HEK293 (cell line): ENCODE measurements at regions not wholly inside any gene's neighbourhood (a gene's known extent, or its start where the extent isn't known, plus 50 kb on each side); places are given as distances from the start of the nearest gene placed in this dataset.

Source experiments
- TCF7L2 ChIP-seq: IDR thresholded peaks from 2 replicates; pipeline ENCODE4 v1.6.1; 2011; ENCODE audit warnings: low read depth, mild to moderate bottlenecking, inconsistent platforms, low read length, moderate library complexity, borderline replicate concordance
- ZNF114 ChIP-seq: fragments of 450-650 bp; formaldehyde crosslinking; IDR thresholded peaks from 2 replicates; pipeline ENCODE4 v1.5.0; 2017; ENCODE audit warnings: missing biosample characterization, missing genetic modification characterization
- ZNF274 ChIP-seq, 2 experiments: fragments of 200-500 bp in 1 of 2; fragments of 450-650 bp in 1 of 2; sonication (Bioruptor generic) in 1 of 2; formaldehyde crosslinking in 1 of 2; IDR thresholded peaks; 2 replicates each; pipeline versions ENCODE4 v1.5.1 to v1.6.1; 2014 to 2016; ENCODE audit warnings: borderline replicate concordance in 1 of 2, inconsistent platforms in 1 of 2, low read length in 1 of 2, missing biosample characterization in 1 of 2, missing genetic modification characterization in 1 of 2
- TF ChIP-seq, protein P1 (sequence below): fragments of 450-650 bp; formaldehyde crosslinking; IDR thresholded peaks from 2 replicates; pipeline ENCODE4 v1.5.1; 2016; ENCODE audit warnings: missing biosample characterization, missing genetic modification characterization

DNA sequence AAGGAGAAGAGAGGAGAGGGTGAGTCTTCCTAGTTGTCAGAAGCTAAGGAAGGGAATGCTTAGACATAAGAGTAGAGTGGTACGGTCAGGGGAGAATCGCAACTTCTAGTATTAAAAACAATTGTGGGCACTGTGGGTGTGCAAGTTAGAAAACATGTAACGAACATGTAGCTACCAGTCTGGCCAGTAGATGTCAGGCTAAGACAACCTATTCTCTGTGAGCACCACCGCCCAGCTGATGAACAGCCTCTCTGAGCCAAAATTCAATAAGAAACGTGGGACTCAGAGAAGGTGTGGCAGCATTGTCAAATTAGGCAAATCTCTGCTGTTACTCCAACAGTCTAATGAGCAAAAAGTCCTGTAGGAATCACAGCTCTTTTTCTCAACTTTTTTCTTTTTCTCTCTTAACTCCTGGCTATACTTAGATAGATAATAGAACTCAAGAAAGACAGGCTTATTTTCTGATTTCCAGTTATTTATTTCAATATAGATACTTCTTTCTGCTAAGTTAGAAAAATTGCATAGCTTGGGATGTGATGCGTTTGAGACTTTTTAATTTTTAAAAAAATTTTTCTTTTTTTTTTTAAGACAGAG, 186.2 kb downstream of the USP12 start:
- no peak for TF ChIP-seq TCF7L2
- no peak for TF ChIP-seq ZNF114
- TF ChIP-seq ZNF274 (IDR thresholded peaks at IDR 0.05; ENCODE audit: low read length), result no peak
- TF ChIP-seq ZNF274 (tag by site-specific recombination; IDR thresholded peaks at IDR 0.05; ENCODE audit: borderline replicate concordance), result no peak
- TF ChIP-seq, protein P1, sequence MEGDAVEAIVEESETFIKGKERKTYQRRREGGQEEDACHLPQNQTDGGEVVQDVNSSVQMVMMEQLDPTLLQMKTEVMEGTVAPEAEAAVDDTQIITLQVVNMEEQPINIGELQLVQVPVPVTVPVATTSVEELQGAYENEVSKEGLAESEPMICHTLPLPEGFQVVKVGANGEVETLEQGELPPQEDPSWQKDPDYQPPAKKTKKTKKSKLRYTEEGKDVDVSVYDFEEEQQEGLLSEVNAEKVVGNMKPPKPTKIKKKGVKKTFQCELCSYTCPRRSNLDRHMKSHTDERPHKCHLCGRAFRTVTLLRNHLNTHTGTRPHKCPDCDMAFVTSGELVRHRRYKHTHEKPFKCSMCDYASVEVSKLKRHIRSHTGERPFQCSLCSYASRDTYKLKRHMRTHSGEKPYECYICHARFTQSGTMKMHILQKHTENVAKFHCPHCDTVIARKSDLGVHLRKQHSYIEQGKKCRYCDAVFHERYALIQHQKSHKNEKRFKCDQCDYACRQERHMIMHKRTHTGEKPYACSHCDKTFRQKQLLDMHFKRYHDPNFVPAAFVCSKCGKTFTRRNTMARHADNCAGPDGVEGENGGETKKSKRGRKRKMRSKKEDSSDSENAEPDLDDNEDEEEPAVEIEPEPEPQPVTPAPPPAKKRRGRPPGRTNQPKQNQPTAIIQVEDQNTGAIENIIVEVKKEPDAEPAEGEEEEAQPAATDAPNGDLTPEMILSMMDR (tag by site-specific recombination), result peak; percentile 60
